A673 (cell line): ENCODE measurements at regions not wholly inside any gene's neighbourhood (a gene's known extent, or its start where the extent isn't known, plus 50 kb on each side); places are given as distances from the start of the nearest gene placed in this dataset.

Source experiments
- CTCF ChIP-seq: fragments of 300-800, 200-600 bp; sonication (generic); conservative IDR thresholded peaks from 2 replicates; pipeline ENCODE4 v1.5.1; 2017; ENCODE audit warnings: low read depth, mild to moderate bottlenecking, antibody characterized with exemption, low read length, moderate library complexity, mixed read lengths
- EZH2 ChIP-seq: fragments of 200-600 bp; sonication (generic); IDR thresholded peaks from 2 replicates; pipeline ENCODE4 v1.6.1; 2017; ENCODE audit warnings: borderline replicate concordance, low read depth, mild to moderate bottlenecking, mixed read lengths, antibody characterized with exemption, low read length; ENCODE audit not compliant: poor library complexity, severe bottlenecking

- TF ChIP-seq CTCF (no peak), EZH2 (no peak)
These were observed 82.7 kb upstream of the BMP4 start for GRCh38 chr14:54039311-54039710.
